ENCODE measurements at regions not wholly inside any gene's neighbourhood (a gene's known extent, or its start where the extent isn't known, plus 50 kb on each side); places are given as distances from the start of the nearest gene placed in this dataset.
A peak's percentile ranks its signal among the peaks of the same experiment; 100 is the strongest.
"Not testable (repeated sequence)": the region's sequence is repeated elsewhere in the genome, so short reads cannot be mapped to it uniquely, and the experiment has no call there.

DNA sequence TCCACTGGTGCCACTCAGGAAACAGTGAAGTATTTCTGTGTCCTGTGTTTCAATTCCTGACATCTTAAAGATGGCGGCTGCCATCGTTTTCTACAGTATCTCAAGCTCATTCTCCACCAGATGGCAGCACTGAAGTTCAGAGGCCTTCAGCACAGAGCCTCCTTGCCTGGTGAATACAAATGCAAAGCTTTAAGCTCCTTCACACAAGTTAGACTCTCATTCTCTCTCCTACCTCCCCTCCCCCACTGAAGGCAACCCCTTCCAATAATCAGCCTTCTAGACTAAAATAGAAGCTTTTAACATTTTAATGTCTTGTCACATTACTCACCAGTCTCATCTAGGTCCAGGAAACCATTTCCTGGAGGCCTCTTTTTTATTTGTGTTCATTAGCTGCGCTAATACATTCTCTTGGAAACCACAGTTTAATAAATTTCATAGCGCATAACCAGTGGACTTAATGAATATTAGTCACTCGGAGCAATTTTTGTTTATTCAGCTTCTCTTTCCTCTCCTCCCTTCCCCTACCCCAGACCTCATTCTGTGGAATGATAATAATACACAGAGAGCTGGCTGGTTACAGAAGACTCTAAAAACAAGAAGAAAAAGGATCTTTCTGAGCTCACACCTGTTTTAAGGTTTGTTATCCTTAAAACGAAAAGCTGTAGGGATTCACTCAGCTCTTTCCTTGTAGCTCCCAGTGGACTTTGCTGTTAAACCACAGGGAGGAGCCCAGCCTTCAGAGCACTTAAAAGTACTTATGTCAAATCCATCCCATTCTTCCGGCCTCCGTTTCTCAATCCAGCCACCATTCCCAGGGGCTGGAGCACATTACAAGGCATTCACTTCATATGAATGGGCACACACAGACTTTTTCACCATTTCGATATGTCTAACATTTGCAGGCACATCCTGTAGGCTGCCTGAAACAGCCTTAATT is 384.9 kb downstream of the HLX start:
- peak; percentile 98 for FAIRE-seq

DNA sequence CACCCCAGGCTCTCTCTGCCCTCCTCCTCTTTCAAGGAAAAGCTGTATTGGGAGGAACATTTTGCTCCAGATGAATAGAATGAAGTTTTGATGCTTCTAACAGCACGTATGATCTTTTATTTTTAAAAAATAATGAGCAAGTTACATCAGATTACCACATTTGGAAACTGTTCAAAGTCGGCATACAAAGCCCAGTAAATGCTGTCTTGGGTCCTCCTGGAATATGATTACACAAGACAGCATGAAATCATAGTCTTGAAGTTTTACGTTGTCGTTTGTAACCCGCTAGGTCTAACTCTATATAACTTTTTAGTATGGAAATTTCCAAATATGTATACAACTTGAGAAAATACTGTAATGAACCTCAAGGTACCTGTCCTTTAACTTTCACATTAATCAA is 385.6 kb downstream of the HLX start:
- FAIRE-seq: no peak

DNA sequence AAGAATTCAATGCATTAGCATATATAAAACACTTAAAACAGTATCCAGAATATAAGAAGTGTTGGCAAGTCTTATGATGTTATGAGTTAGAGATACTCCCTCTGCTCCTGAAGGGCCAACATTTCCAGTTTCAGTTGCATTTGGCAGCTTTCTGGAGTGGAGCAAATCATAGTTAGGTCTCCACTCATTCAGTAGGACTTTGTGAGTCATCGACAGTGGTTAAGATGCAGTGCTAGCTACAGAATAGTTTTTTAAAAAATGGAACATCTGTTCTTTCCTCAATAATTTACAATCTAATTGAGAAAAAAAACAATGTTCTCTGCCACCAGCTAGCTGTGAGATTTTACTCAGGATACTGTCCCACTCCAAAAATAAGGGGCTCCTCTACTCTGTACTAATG is 389.1 kb downstream of the HLX start:
- FAIRE-seq: no peak

DNA sequence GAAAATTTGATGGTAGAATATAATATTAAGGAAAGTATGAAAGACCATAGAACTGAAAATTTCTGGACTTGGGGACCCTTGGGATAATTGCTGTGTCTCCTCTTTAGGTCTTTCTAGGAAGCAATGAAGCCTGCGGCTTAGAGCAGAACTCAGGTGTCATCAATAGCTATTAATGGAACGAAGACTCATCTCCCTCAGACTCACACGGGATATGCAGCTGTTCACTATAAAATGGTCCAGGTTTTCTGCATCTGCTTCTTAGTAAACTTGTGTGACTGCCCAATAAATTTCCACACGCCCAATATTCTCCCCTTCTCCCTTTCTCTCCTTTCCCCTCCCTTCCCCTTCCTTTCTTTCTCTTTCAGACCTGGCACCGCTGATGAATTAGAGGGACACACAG is 392.5 kb downstream of the HLX start:
- no peak for FAIRE-seq

DNA sequence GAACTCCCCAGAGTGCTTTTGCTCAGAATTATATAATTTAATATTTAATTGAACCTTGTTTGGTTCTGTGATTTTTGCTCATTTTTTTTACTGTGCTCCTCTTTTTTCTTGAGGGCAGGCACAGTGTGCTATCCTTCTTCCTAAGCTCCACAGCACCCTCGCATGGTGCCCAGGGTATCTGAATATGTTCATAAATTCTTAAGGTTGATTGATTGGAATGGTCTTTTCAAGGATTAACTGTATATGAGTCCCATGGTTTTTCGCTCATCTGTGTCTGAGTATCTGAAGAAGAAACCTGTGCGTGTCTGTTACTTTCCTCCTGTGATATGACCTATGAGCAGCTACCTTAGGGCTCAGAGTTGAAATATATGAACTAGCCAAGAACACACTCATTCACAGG is 393.7 kb downstream of the HLX start:
- no peak for FAIRE-seq

- no peak for FAIRE-seq
Measured at GRCh38 chr1:221274373-221274772, 395.1 kb downstream of the HLX start.

GRCh38 chr1:221276896-221277409 is 397.7 kb downstream of the HLX start:
- FAIRE-seq: no peak

DNA sequence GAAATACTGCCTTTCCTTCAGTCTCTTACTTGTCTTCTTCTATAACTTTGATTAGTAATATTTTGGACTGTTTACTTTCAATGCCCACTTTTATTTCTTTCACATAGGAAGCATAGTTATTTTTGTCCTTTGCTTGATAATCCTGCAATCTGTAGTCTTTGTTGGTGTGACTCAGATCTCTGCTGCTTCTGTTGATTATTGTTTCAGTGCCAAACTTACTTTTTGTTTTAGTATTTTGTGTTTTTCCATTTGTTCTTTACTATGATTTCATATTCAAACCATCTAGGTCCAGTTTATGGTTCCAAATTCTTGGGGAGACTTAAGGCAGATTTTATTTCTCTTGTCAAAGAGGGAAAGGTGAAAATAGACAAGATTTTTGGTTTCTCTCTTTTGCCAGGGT is 399.9 kb downstream of the HLX start:
- no peak for FAIRE-seq

DNA sequence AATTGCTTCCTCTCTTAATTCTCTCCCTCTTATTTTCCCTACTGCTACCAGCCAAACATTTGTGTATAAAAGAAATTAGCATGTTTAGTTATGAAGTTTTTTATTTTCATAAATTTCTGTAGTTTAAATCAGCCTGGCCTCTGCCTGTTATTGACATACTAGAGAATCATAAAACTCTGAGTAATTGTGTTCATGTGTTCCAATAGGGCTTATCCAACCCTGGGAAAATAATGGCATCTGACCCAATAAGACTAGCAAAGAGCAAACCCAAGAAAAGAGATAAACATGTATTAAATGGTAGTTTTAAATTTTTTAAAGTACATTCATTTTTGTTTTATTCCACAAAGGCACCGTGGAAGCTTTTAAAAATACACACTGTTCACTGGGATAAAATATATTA is 404.3 kb downstream of the HLX start:
- no peak for FAIRE-seq

GRCh38 chr1:221284028-221284427 is 404.8 kb downstream of the HLX start:
- FAIRE-seq: no peak

DNA sequence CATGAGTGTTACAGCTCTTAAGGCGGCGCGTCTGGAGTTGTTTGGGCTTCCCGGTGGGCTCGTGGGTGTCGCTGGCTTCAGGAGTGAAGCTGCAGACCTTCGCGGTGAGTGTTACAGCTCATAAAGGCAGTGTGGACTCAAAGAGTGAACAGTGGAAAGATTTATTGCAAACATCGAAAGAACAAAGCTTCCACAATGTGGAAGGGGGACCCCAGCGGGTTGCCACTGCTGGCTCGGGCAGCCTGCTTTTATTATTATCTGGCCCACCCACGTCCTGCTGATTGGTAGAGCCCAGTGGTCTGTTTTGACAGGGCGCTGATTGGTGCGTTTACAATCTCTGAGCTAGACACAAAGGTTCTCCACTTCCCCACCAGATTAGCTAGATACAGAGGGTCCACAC is 405.7 kb downstream of the HLX start:
- not testable (repeated sequence) for FAIRE-seq

DNA sequence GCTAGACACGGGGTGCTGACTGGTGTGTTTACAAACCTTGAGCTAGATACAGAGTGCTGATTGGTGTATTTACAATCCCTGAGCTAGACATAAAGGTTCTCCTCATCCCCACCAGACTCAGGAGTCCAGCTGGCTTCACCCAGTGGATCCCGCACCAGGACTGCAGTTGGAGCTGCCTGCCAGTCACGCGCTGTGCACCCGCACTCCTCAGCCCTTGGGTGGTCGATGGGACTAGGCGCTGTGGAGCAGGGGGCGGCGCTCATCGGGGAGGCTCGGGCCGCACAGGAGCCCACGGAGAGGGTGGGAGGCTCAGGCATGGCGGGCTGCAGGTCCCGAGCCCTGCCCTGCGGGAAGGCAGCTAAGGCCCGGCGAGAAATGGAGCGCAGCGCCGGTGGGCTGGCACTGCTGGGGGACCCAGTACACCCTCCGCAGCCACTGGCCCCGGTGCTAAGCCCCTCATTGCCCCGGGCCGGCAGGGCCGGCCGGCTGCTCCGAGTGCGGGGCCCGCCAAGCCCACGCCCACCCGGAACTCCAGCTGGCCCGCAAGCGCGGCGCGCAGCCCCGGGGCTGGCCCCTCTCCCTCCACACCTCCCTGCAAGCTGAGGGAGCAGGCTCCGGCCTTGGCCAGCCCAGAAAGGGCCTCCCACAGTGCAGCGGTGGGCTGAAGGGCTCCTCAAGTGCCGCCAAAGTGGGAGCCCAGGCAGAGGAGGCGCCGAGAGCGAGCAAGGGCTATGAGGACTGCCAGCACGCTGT is 406.4 kb downstream of the HLX start:
- FAIRE-seq: not testable (repeated sequence)

- FAIRE-seq: no peak
Measured at GRCh38 chr1:221286399-221286798, 407.2 kb downstream of the HLX start.

DNA sequence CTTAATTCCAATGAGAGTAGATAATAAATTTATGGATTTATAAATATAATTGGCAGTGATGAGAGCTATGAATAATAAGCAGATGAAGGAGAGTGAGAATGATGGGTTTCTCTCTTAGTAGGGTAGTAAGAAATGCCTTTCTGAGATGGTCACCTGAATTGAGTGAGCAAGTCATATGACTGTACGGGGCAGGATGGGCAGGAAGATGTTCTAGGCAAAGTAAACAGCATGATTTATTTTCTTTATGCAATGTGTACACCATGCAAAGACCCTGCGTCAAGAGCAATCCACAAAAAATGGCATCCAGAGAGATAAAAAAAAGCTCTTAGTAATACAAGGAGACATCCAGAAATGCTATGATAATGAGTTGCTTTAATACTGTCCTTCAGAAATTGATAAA is 409.9 kb downstream of the HLX start:
- FAIRE-seq: no peak

GRCh38 chr1:221290669-221291068 is 411.4 kb downstream of the HLX start:
- peak; percentile 30 for FAIRE-seq

DNA sequence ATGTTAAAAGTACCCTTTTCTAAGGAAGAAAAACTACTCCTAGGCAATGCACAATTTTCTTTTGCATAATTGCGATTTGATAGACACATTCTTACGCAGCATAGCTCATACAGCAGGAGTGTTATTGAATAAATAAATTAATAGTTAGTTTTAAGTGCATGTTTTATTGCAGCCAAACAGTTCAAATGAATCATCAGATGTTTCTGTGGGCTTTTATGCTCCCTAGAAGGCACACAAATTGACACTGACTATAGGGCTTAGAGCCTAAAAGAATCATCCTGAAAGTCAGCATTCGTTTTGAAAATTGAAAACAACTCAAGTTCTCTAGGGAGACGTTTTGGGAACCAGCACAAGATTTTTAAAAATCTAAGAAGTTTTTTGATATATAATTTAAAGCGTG is 411.9 kb downstream of the HLX start:
- FAIRE-seq: no peak

- no peak for FAIRE-seq
Measured at GRCh38 chr1:221292652-221293051, 413.4 kb downstream of the HLX start.

- no peak for FAIRE-seq
Measured at GRCh38 chr1:221294242-221294641, 415.0 kb downstream of the HLX start.

DNA sequence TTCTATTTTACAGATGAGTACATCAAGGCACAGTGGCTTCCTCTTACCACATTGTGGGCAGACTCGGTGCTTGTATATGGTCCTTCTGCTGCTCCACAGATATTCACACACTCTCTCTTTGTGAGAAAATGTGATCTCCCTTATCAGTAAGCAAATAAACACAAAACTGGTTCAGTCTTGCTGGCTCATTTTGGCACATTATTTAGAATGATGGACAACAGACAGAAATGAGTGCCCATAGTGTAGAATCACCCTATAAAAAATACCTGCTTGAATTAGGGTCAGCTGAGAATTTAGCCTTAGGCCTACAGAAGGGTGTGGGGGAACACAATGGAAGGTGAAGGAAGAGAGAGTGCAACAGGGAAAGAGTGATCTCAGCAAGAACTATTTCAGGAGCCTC is 423.1 kb downstream of the HLX start:
- no peak for FAIRE-seq

DNA sequence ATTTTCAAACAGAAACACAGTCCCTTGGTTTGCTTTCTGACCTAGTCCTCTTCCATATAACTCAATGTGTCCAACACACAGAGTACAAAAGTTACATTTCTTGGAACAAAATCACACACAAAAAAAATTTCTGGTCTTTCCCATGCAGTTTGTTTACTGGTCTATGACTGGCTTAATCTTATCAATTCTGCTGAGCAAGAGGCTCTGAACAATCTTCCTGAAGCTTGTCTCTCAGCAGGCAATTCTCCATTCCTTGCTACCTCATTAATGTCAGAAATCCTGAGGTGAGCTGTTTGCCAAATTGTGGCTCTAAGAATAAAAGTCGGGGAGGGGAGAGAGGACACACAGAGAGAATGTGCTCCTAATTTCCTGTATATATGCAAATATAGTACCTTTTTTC is 423.6 kb downstream of the HLX start:
- no peak for FAIRE-seq

DNA sequence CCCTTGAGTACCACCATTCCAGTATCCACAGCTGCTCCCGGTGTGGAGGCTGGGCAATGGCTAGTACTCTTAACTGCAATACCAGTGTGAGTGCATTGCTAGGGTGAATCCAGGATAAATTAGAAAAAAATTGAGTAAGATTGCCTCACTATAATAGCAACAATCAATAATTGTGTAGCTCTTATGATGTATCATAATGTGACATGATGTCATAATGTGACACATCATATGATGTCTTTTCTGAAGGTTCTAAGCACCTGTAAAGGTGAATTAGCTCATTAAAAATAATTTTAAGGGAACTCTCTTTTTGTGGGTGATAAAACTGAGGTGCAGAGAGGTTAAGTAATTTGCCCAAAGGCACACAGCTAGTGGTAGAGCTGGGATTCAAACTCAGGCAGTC is 424.4 kb downstream of the HLX start:
- no peak for FAIRE-seq

- FAIRE-seq: no peak
Measured at GRCh38 chr1:221306239-221306638, 427.0 kb downstream of the HLX start.

- FAIRE-seq: no peak
Measured at GRCh38 chr1:221308534-221309511, 429.6 kb downstream of the HLX start.

Data from islet of Langerhans (tissue), 1 donor.